OCI-LY3 (cell line): ENCODE measurements at regions not wholly inside any gene's neighbourhood (a gene's known extent, or its start where the extent isn't known, plus 50 kb on each side); places are given as distances from the start of the nearest gene placed in this dataset.

Experiments
- EZH2phosphoT487 ChIP-seq: fragments of 200-600 bp; shearing (Covaris generic); IDR thresholded peaks from 2 replicates; pipeline ENCODE4 v1.6.1; 2018; ENCODE audit warnings: antibody characterized with exemption, mixed run types, low read depth
- TF ChIP-seq, protein P1 (sequence below): fragments of 200-600, 300-600 bp; sonication (generic); IDR thresholded peaks from 2 replicates; pipeline ENCODE4 v1.5.1; 2014; ENCODE audit warnings: antibody characterized with exemption, low read length, low read depth

- TF ChIP-seq, protein P1, sequence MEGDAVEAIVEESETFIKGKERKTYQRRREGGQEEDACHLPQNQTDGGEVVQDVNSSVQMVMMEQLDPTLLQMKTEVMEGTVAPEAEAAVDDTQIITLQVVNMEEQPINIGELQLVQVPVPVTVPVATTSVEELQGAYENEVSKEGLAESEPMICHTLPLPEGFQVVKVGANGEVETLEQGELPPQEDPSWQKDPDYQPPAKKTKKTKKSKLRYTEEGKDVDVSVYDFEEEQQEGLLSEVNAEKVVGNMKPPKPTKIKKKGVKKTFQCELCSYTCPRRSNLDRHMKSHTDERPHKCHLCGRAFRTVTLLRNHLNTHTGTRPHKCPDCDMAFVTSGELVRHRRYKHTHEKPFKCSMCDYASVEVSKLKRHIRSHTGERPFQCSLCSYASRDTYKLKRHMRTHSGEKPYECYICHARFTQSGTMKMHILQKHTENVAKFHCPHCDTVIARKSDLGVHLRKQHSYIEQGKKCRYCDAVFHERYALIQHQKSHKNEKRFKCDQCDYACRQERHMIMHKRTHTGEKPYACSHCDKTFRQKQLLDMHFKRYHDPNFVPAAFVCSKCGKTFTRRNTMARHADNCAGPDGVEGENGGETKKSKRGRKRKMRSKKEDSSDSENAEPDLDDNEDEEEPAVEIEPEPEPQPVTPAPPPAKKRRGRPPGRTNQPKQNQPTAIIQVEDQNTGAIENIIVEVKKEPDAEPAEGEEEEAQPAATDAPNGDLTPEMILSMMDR, result no peak
- TF ChIP-seq EZH2phosphoT487, result no peak
Measured at GRCh38 chr11:79637219-79637618, 196.4 kb upstream of the TENM4 start.
